ENCODE measurements at regions not wholly inside any gene's neighbourhood (a gene's known extent, or its start where the extent isn't known, plus 50 kb on each side); places are given as distances from the start of the nearest gene placed in this dataset.
A peak's percentile ranks its signal among the peaks of the same experiment; 100 is the strongest.

DNA sequence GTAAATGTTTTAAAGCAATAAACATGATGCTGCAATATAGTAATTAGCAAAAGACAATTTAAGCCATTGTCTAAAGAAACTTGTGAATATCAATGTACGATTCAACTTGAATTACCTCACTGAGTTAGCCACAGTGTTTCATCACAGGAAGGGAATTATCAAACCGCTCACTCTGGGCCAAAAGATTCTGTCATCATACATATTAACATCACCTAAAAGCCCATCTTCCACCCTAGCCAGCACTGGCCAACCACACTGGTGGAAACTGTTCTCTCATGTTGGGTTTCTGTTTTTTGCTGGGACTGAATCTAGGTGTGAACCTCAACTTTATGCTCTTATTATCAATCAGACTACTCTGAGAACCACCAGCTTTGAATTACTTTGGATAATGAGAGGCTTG lies 497.7 kb upstream of the THBS1 start:
- H4K20me1 ChIP-seq (ENCODE audit: insufficient read depth) = no peaks in the 10 kb centered on the region
- H3K4me1 ChIP-seq (ENCODE audit: insufficient read depth) = peaks cover 40% of the 10 kb centered on the region
- H2AFZ ChIP-seq = no peak overlapping the region
- H3K9me2 ChIP-seq (ENCODE audit: insufficient read depth) = no peaks in the 10 kb centered on the region
- in situ Hi-C loops (cut with MboI) = no loop called here
- peaks cover 66% of the 10 kb centered on the region for H3F3A ChIP-seq (ENCODE audit: insufficient read depth)
- peak overlapping the region; percentile 8 for H3K4me2 ChIP-seq (ENCODE audit: unreplicated experiment)
- H3K79me2 ChIP-seq (ENCODE audit: insufficient read depth) = no peaks in the 10 kb centered on the region
- H3K9me3 ChIP-seq (ENCODE audit: low read depth) = no peaks in the 10 kb centered on the region
- whole genome bisulfite sequencing, 2 experiments (ENCODE audit: low coverage in 1 of 2, low lambda C conversion rate in 2 of 2, missing lambda C conversion rate in 2 of 2) = 60 to 70% methylated on average over 2 of the region's 2 CpGs
- H3K4me3 ChIP-seq = no peak overlapping the region
- H3K36me3 ChIP-seq (ENCODE audit: low read depth) = no peaks in the 10 kb centered on the region
- H3K27ac ChIP-seq = peak overlapping the region; percentile 77
- no peak overlapping the region for H3K9ac ChIP-seq
- TF ChIP-seq EZH2phosphoT487 (IDR thresholded peaks at IDR 0.05; ENCODE audit: insufficient read depth, low read depth) (no peak), EZH2 (IDR thresholded peaks at IDR 0.05; ENCODE audit: insufficient read depth, poor library complexity, severe bottlenecking) (no peak)
- no peaks in the 10 kb centered on the region for H3K27me3 ChIP-seq (replicated peaks; ENCODE audit: insufficient read depth)
- peak; percentile 65 for DNase-seq

DNA sequence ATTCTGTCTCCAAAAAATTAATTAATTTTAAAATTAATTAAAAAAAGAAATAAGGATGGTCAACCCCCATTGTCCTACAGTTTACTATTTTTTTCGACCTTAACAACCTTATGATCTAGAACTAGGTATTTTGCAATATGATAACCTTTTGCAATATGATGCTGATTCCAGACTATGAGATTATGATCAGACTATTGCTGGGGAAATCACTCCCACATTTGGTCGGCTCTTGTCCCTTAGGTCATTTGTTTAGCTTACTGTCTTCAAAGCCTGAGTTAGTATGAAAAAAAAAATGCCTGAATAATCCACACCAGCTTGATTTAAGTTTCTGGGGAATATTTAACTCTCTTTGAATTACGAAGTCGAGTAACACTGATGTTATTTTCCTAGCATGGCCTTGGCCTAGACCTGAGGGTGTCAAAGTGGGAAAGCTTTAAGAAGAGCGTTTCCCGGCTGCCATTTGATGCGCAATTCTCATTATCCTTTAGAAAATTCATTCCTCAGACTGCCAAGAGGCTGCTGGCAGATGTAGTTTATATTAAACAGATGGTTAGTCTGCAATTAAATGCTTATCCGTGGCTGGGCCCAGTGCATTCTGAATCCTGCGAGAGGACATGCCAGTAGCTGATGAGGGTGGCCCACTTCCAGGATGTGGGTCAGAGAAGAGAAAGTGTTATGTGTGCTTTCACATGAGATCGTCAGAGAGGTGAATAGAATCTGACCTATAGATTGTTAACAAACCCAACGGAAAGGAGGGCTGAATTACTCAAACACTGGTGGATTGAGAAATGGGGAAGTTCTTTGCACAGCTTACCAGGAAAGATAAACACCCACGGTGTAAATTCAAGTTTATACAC lies 496.0 kb upstream of the THBS1 start:
- peaks cover 50% of the 10 kb centered on the region for H3F3A ChIP-seq (ENCODE audit: insufficient read depth)
- no peaks in the 10 kb centered on the region for H3K9me2 ChIP-seq (ENCODE audit: insufficient read depth)
- no peaks in the 10 kb centered on the region for H3K79me2 ChIP-seq (ENCODE audit: insufficient read depth)
- no peaks in the 10 kb centered on the region for H3K27me3 ChIP-seq (replicated peaks; ENCODE audit: insufficient read depth)
- H3K9me3 ChIP-seq (ENCODE audit: low read depth) = no peaks in the 10 kb centered on the region
- peak overlapping the region; percentile 77 for H3K27ac ChIP-seq
- 12 to 16% methylated on average over 12 of the region's 12 CpGs for WGBS, 2 experiments (ENCODE audit: low coverage in 1 of 2, low lambda C conversion rate in 2 of 2, missing lambda C conversion rate in 2 of 2)
- in situ Hi-C loops (cut with MboI) = no loop called here
- peaks cover 24% of the 10 kb centered on the region for H3K4me1 ChIP-seq (ENCODE audit: insufficient read depth)
- peak; percentile 89 for DNase-seq
- no peaks in the 10 kb centered on the region for H3K36me3 ChIP-seq (ENCODE audit: low read depth)
- H3K4me2 ChIP-seq (ENCODE audit: unreplicated experiment) = peak overlapping the region; percentile 31
- no peak overlapping the region for H3K4me3 ChIP-seq
- H3K9ac ChIP-seq = peak overlapping the region; percentile 40; the same call in 1 of the 2 replicates
- H4K20me1 ChIP-seq (ENCODE audit: insufficient read depth) = no peaks in the 10 kb centered on the region
- peak; percentile 74; the same call in 1 of the 2 replicates for TF ChIP-seq EZH2phosphoT487 (IDR thresholded peaks at IDR 0.05; ENCODE audit: insufficient read depth, low read depth)
- TF ChIP-seq EZH2 (IDR thresholded peaks at IDR 0.05; ENCODE audit: insufficient read depth, poor library complexity, severe bottlenecking) = no peak
- peak overlapping the region; percentile 42; the same call in 1 of the 2 replicates for H2AFZ ChIP-seq

DNA sequence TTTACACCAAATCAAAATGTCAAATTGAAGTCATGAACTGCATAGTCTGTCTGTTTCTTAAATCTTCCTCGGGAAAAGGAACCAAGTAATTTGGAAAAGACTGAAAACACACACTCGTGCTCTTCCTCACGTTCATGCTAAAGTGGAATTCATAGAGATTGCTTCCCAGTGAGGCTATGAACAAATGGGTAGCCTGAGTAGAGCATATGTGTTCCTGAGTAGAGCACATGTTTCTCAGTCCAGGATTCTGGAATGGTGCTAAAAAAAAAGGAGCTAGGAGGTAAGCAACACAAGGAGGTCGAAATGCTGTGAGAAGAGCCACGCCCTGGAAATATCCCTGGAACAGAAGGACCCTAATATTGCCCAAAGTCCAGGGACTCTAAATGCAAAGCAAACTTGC lies 494.2 kb upstream of the THBS1 start:
- Histone ChIP-seq H3K4me2 (ENCODE audit: unreplicated experiment) (no peak overlapping the region), H3K27ac (no peak overlapping the region), H3F3A (ENCODE audit: insufficient read depth) (peaks cover 48% of the 10 kb centered on the region), H3K27me3 (replicated peaks; ENCODE audit: insufficient read depth) (no peaks in the 10 kb centered on the region), H3K9ac (no peak overlapping the region), H4K20me1 (ENCODE audit: insufficient read depth) (no peaks in the 10 kb centered on the region), H3K4me3 (no peak overlapping the region), H3K9me3 (ENCODE audit: low read depth) (no peaks in the 10 kb centered on the region), H3K79me2 (ENCODE audit: insufficient read depth) (no peaks in the 10 kb centered on the region), H3K4me1 (ENCODE audit: insufficient read depth) (peaks cover 24% of the 10 kb centered on the region), H3K9me2 (ENCODE audit: insufficient read depth) (no peaks in the 10 kb centered on the region), H2AFZ (no peak overlapping the region), H3K36me3 (ENCODE audit: low read depth) (no peaks in the 10 kb centered on the region)
- 77 to 78% methylated on average over 5 of the region's 5 CpGs for WGBS, 2 experiments (ENCODE audit: low coverage in 1 of 2, low lambda C conversion rate in 2 of 2, missing lambda C conversion rate in 2 of 2)
- no peak for TF ChIP-seq EZH2phosphoT487 (IDR thresholded peaks at IDR 0.05; ENCODE audit: insufficient read depth, low read depth)
- TF ChIP-seq EZH2 (IDR thresholded peaks at IDR 0.05; ENCODE audit: insufficient read depth, poor library complexity, severe bottlenecking) = no peak
- no peak for DNase-seq
- in situ Hi-C loops (cut with MboI) = no loop called here

DNA sequence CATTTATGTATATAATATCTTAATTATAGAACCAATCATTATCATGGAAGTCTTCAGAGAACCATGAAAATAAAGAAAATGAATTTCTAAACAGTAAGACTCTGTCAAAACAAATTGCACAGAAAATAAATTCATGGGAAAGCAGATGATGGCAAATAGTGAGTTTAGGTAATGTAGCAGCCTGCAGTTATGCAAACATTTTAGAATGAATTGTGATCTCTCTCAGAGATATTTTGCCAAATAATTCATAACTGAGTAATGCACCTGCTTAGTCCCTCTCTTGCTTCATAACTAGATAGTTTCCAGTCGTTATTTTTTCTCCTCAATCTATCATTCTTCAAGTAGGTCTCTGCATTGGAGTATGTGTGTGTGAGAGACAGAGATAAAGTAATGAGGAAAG lies 492.7 kb upstream of the THBS1 start:
- in situ Hi-C loops (cut with MboI) = no loop called here
- Histone ChIP-seq H2AFZ (no peak overlapping the region), H3K4me2 (ENCODE audit: unreplicated experiment) (no peak overlapping the region), H3K27ac (no peak overlapping the region), H3K36me3 (ENCODE audit: low read depth) (no peaks in the 10 kb centered on the region), H3F3A (ENCODE audit: insufficient read depth) (peaks cover 33% of the 10 kb centered on the region), H3K9me2 (ENCODE audit: insufficient read depth) (no peaks in the 10 kb centered on the region), H3K9ac (no peak overlapping the region), H3K4me1 (ENCODE audit: insufficient read depth) (peaks cover 18% of the 10 kb centered on the region), H4K20me1 (ENCODE audit: insufficient read depth) (no peaks in the 10 kb centered on the region), H3K9me3 (ENCODE audit: low read depth) (no peaks in the 10 kb centered on the region), H3K79me2 (ENCODE audit: insufficient read depth) (no peaks in the 10 kb centered on the region), H3K4me3 (no peak overlapping the region), H3K27me3 (replicated peaks; ENCODE audit: insufficient read depth) (no peaks in the 10 kb centered on the region)
- no peak for DNase-seq
- TF ChIP-seq EZH2 (IDR thresholded peaks at IDR 0.05; ENCODE audit: insufficient read depth, poor library complexity, severe bottlenecking) (no peak), EZH2phosphoT487 (IDR thresholded peaks at IDR 0.05; ENCODE audit: insufficient read depth, low read depth) (no peak)
- WGBS, 2 experiments (ENCODE audit: low coverage in 1 of 2, low lambda C conversion rate in 2 of 2, missing lambda C conversion rate in 2 of 2) = 82 to 93% methylated on average over 1 of the region's 1 CpG
